Suprapubic skin (tissue), 4 donors: ENCODE measurements at regions not wholly inside any gene's neighbourhood (a gene's known extent, or its start where the extent isn't known, plus 50 kb on each side); places are given as distances from the start of the nearest gene placed in this dataset.

Source experiments
- CTCF ChIP-seq, 2 donors: fragments of 200-600 bp in 1 of 2; fragments of 450-650 bp in 1 of 2; sonication (generic) in 1 of 2; IDR thresholded peaks; one replicate each; pipeline ENCODE4 v1.5.1; 2016 to 2019; ENCODE audit warnings: antibody characterized with exemption in 2 of 2, mild to moderate bottlenecking in 1 of 2, moderate library complexity in 1 of 2
- POLR2A ChIP-seq, 2 donors: fragments of 450-650 bp; IDR thresholded peaks; one replicate each; pipeline ENCODE4 v1.6.1; 2017; ENCODE audit warnings: antibody characterized with exemption in 2 of 2, mild to moderate bottlenecking in 2 of 2, moderate library complexity in 2 of 2
- POLR2AphosphoS5 ChIP-seq, 3 donors: sonication (generic); formaldehyde crosslinking; IDR thresholded peaks; one replicate each; pipeline ENCODE4 v1.6.1; 2017; ENCODE audit warnings: antibody characterized with exemption in 3 of 3

GRCh38 chr2:204292439-204292838 is 252.8 kb upstream of the PARD3B start:
- TF ChIP-seq CTCF (IDR thresholded peaks at IDR 0.05) (no peak), POLR2AphosphoS5 (IDR thresholded peaks at IDR 0.05) (no peak), POLR2A (IDR thresholded peaks at IDR 0.05) (no peak)
